ENCODE measurements at regions not wholly inside any gene's neighbourhood (a gene's known extent, or its start where the extent isn't known, plus 50 kb on each side); places are given as distances from the start of the nearest gene placed in this dataset.

DNA sequence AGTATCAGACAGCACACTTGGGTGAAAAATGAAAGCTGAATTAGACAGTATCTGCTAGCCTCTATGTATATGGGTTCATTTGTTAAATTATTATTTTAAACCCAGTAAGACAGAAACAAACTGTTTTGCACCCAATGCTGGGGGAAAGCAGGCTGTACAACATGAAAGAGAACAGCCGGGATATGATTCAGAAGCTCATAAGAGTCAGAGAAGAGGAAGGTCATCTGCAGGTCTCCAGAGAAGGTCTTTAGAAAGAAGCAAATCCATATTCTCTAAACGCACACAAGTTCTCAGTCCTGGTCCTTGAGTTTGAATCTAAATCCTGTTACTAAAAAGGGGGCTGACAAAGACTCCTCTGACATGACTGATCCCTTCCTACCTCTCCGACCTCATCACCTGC lies 155.1 kb downstream of the SIPA1L2 start:
- DNase-seq = no peak

DNA sequence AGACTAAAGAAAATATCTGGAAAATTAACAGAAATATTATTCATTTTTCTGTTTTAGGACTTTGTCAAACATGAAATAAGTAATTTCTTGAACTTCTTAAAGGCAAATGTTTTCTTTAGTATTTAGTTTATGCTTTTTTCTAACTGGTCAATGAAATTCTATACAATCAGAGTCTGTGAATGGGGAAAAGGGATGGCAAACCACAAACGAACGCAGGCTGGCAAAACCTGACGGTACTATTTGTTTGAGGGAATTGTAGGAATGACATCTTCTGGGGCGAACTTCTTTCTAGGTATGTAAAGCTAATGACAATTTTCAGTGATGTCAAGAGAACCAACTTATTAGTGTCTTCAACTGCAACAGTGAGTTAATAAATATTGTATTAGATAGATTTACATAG lies 156.0 kb downstream of the SIPA1L2 start:
- DNase-seq = no peak

DNA sequence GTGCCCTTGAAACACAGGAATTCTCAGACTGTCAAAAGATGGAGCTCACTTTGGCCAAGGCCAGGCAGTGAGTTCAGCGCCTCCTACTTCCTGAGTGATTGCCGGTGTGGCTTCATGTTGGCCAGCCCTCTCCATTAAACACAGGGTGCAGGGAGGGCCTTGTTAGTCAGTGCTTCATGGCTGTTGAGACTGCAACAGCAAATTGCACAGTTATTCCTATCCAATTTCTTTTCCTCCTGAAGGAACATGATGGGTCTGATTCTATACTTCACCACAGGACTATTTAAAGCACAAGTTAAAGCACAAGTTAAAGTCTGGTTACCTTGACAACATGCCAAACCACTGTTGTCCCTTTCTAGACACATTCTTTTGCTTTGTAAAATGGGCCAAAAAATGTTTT lies 156.6 kb downstream of the SIPA1L2 start:
- DNase-seq = no peak

DNA sequence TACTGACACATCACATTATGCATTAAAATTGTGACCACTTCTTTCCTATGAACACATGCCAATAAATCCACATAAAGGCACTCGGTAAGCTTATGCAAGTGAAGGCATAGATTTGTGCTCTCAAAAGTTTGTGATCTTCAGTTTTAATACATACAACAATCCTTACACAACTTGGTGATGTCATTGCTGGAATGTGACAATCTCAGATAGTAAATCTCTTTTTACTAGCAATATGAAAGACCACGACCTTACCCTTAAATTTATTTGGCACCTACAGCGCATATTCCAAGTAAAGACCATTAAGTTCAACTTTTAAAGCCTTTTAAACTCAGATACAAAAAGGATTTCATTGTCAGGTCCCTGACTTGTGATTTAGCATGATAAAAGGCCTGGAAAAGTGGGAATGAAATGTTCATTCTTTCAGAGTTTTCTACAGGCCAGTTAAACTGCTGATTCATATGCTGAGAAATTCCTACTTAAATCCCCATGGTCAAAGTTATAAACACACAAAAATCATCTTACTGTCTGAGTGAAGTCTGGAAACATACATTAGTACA lies 157.4 kb downstream of the SIPA1L2 start:
- no peak for DNase-seq

- DNase-seq = no peak
These were observed 158.7 kb downstream of the SIPA1L2 start for GRCh38 chr1:232471250-232471649.

DNA sequence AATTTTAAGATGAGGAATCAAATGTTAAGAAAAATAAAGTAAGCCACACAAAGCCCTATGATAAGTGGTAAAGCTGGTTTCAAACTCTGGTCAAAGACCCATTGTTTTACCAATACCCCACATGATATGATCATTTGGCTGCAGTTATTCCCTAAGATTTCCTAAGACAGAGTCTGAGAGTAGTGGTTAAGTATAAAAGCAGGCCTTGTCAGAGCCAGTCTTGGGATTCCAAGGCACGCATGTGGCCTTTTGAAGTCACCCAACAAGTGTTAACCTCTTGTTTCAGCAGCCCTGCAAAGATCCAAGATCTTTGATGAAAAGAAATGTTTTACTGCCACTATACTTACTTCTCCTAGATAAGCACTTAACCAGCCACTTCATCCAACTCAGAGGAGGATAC lies 159.2 kb downstream of the SIPA1L2 start:
- DNase-seq = no peak

DNA sequence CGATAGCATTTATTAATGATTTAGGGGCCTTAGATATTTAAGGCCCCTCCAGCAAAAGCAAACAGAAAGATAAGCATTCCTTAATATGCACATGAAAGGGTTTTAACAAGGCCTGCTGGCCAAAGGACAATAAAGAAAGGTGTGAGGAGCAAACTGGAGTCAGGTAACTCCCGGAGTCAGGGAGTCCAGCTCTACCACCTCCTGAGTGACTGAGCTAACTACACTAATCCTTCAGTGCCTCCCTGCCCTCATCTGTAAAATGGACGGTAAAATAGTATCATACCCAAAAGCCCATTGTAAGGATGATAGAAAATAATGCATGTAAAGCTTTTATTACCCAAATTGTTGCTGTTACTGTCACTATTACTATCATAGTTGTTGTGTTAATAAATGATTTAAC lies 161.7 kb downstream of the SIPA1L2 start:
- DNase-seq = no peak

DNA sequence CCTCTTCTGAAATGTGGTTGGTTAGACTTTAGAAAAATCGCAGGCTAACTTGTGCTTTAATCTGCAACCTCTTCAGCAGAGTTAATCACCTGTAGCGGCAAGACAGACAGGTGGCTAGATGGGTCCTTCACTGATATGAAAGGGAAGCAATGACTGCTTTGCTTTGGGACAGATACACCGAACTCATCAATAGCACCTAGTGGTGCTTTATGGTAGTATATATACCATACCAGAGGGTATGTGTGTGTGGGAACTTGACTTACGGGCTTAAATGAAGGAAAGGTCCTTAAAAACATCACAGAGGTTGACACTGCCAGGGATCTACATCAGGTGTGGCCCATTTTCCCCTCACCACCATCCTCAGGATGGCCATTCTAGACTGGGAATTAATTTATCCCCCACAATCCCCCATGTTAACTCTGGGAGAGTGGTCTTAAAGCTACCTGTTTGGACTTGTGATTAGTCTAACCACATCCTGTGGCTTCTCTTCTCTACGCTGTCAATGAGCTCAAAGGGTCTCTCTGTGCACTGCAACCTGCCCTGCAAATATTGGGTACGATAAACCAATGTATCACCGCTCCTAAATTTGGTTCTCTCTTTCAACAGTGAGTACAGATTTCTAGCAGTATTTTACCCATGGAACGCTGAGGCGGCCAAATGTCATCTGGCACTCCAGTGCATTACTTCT lies 162.7 kb downstream of the SIPA1L2 start:
- no peak for DNase-seq

- DNase-seq = no peak
These were observed 165.6 kb downstream of the SIPA1L2 start for GRCh38 chr1:232464325-232464724.

- no peak for DNase-seq
These were observed 166.7 kb downstream of the SIPA1L2 start for GRCh38 chr1:232463225-232463624.

DNA sequence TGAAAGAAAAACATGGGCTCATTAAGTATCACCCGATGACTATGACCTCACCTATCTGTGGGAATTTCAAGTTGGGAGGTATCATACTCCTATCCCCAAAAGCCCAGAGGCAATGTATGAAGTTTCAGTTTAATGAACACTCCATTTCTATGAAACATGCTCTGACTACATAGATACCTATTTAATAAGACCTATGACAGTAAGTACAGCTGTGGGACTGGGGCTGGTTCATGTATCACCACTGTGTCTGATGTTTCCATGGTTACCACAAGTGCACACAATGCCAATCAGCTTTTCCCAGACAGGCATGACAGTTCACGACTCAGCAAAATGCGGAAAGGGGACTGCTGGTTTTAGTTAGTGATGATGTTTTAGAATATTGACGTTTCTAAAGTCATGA lies 167.7 kb downstream of the SIPA1L2 start:
- DNase-seq = peak; percentile 13

GRCh38 chr1:232459826-232460225 lies 170.1 kb downstream of the SIPA1L2 start:
- no peak for DNase-seq

DNA sequence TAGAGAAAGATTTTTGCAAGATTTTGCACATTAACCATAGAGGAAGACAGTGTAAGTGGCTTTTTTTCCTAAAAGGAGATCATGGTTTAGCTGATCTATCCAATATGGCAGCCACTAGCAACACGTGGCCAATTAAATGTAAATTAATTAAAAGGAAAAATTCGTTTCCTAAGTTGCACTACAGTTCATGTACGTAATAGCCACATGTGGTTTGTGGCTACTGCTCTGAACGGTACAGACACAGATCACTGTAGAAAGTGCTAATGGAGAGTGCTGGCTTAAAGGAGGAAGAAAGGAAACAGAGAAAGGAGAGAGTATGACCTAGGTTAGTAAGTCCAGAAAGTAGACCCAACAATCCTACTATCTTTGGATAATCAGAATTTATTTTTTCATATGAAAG lies 170.8 kb downstream of the SIPA1L2 start:
- no peak for DNase-seq

DNA sequence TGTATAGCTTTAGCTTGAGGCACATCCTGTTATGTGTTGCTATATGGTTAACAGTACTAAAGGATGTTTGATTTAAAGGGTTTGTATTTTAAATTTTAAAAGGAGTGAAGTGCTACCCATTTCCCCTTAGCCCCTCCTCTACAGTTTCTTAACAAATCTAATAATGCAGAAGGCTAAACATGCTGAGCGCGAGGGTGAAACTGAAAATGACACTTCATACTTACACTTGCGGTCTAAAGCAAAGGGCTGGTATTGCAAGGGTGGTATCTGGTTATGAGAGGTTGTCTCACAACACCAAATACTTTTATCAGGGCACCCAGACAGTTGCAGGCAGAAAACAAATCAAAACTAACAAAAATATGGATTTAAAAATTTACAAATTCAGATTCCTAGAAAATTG lies 172.3 kb downstream of the SIPA1L2 start:
- DNase-seq = no peak

- no peak for DNase-seq
These were observed 173.2 kb downstream of the SIPA1L2 start for GRCh38 chr1:232456714-232457113.

- no peak for DNase-seq
These were observed 175.6 kb downstream of the SIPA1L2 start for GRCh38 chr1:232454227-232454886.

- no peak for DNase-seq
These were observed 177.0 kb downstream of the SIPA1L2 start for GRCh38 chr1:232452736-232453440.

DNA sequence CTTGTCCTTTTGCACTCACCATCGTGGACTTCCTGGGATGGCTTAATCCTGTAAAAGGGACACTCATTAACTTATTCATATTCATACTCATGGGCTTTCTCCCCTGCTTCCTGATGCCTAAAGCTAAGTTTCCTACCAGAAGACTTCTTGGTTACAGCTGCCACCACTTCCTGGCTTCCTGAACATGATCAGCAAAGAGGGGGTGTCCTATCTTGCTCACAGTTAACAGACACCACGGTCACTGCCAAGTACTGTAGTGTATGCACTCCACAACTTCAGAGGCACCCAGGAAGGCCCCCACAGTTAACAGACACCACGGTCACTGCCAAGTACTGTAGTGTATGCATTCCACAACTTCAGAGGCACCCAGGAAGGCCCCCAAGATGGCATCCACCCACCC lies 177.8 kb downstream of the SIPA1L2 start:
- DNase-seq = no peak

DNA sequence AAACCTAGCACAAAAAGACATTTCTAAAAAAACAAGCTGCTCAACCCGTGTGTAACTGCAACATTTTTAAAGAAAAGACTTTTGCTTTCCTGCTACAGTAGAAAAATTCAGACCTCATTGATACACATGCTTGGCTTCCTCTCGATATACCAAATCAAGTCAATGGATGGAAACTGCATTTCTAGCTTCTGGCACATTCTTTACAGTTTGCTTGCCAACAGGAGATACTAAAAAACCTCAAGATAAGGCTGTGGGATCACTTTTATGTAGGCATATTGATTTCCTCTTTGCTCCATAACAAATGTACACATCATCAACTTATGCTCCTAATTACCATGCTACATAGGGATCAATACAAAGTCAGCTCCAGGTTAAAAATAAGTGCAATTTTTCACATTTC lies 178.4 kb downstream of the SIPA1L2 start:
- no peak for DNase-seq

GRCh38 chr1:232450615-232451014 lies 179.3 kb downstream of the SIPA1L2 start:
- DNase-seq = no peak

DNA sequence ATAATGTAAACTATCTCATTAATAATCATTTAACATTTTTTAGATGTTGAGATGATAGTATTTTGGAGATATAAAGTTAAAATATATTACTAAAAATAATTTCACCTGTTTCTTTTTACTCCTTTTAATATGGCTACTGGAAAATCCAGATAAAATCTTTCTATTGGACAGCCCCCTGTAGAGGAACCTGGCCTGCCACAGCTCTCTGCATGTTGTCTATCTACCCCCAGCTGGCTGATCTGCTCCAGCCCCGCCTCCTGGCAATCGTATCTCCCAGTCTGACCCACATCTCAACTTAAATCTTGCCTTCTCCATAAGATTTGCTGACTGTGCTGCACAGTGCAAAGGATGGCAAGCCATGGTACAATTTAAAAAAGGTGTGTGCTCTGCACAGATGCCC lies 182.8 kb downstream of the SIPA1L2 start:
- DNase-seq = no peak

DNA sequence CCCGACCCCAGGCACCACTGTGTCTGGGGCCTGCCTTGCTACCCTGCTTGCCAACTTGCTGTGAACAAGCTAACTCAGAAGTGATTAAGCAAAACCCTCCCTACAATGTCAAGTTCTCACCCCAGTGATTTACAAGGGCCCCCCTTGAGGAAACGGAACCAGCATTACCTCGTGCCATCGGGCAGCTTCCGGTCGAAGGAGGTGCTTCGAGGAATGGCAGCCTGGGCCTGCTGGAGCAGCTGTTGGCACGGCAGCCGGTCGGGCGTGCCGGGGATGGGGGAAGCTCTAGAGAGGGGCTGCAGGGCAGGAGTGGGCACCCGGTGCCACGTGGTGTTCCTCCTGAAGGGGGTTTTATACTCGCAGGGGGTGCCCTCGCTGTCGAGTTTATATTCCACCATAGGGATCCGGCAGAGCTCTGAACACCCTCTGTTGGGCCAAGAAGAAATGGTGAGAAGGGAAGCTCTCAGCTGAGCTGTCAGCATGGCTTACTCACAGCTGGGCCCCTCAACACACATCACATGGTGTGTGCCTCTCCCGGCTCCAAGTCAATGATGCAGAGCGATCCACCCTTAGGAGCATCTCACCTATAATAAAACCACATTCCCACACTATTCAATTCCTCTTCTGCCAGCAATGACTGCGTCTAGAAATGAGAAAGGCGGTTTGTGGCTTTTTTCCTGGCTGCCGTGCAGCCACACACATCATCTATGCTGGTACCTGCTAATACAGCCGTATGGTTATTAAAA lies 184.4 kb downstream of the SIPA1L2 start:
- DNase-seq = no peak

- DNase-seq = no peak
These were observed 186.6 kb downstream of the SIPA1L2 start for GRCh38 chr1:232443372-232443771.
